Vagina (tissue), 2 donors: ENCODE measurements at regions not wholly inside any gene's neighbourhood (a gene's known extent, or its start where the extent isn't known, plus 50 kb on each side); places are given as distances from the start of the nearest gene placed in this dataset.

Source experiments
- DNase-seq, 2 donors: peaks; one replicate each; pipeline ENCODE4 v3.0.0-alpha.2; 2017; ENCODE audit errors: extremely low spot score in 2 of 2
- H3K27ac ChIP-seq: fragments of 200-600 bp; sonication (generic); one replicate; pipeline ENCODE4 v1.5.1; 2019
- H3K27me3 ChIP-seq: fragments of 200-600 bp; sonication (generic); one replicate; pipeline ENCODE4 v1.5.1; 2019
- H3K36me3 ChIP-seq, 2 donors: fragments of 200-600 bp; sonication (generic); one replicate each; pipeline ENCODE4 v1.5.1; 2017 to 2019
- H3K4me1 ChIP-seq: fragments of 200-600 bp; sonication (generic); one replicate; pipeline ENCODE4 v1.5.1; 2019
- H3K4me3 ChIP-seq, 2 donors: fragments of 200-600 bp; sonication (generic); 1 replicate in 1 of 2; 2 replicates in 1 of 2; pipeline ENCODE4 v1.5.1; 2016 to 2019
- H3K9me3 ChIP-seq: fragments of 200-600 bp; sonication (generic); one replicate; pipeline ENCODE4 v1.5.1; 2019
- CTCF ChIP-seq, 3 experiments: fragments of 450-650 bp in 2 of 3; fragments of 200-600 bp in 1 of 3; sonication (generic) in 1 of 3; IDR thresholded peaks; one replicate each; pipeline ENCODE4 v1.5.1; 2017 to 2019; ENCODE audit warnings: antibody characterized with exemption in 3 of 3, mild to moderate bottlenecking in 2 of 3, moderate library complexity in 2 of 3
- POLR2A ChIP-seq, 2 donors: fragments of 450-650 bp; IDR thresholded peaks; one replicate each; pipeline ENCODE4 v1.6.1; 2017; ENCODE audit warnings: antibody characterized with exemption in 2 of 2, mild to moderate bottlenecking in 2 of 2, moderate library complexity in 2 of 2
- POLR2AphosphoS5 ChIP-seq, 2 donors: sonication (generic); formaldehyde crosslinking; IDR thresholded peaks; one replicate each; pipeline ENCODE4 v1.9.0; 2017; ENCODE audit warnings: antibody characterized with exemption in 2 of 2, mild to moderate bottlenecking in 2 of 2, low read depth in 1 of 2; ENCODE audit not compliant: insufficient read depth in 1 of 2
- intact Hi-C: fragments of 100-400 bp; cut with DNase I; formaldehyde crosslinking; loops from one replicate; pipeline ENCODE4 v1.15.1; 2023

DNA sequence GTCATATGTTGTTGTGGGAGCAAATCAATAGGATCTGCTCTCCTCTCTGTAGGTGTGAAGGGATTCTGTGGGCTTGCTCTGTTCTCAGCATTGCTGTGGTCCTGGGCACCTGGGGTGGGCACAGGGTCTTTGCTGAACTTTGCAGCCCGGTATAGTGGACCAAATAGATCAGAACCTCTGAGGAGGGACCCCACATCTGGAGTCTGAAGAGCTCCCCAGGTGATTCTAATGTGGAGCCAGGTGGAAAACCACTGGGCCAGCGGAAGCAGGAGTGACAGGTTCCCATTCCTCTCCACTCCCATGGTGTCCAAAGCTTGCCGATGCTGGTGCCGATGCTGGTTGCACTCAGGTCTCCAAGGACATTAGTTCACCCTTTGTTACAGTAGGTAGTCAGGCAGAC, 257.2 kb downstream of the GLRX3 start:
- Histone ChIP-seq H3K9me3 (no peaks in the 10 kb centered on the region), H3K4me3 (no peak overlapping the region), H3K36me3 (no peaks in the 10 kb centered on the region), H3K27ac (no peak overlapping the region), H3K27me3 (no peaks in the 10 kb centered on the region), H3K4me1 (no peaks in the 10 kb centered on the region)
- intact Hi-C loops: no loop called here
- peak; percentile 31 to 62 for DNase-seq
- TF ChIP-seq POLR2A (IDR thresholded peaks at IDR 0.05): no peak
- no peak for TF ChIP-seq CTCF (IDR thresholded peaks at IDR 0.05)
- TF ChIP-seq POLR2AphosphoS5 (IDR thresholded peaks at IDR 0.05; ENCODE audit: insufficient read depth in 1 of 2, low read depth in 1 of 2): no peak

- Histone ChIP-seq H3K27ac (no peak overlapping the region), H3K4me1 (no peaks in the 10 kb centered on the region), H3K36me3 (no peaks in the 10 kb centered on the region), H3K27me3 (no peaks in the 10 kb centered on the region), H3K9me3 (no peaks in the 10 kb centered on the region), H3K4me3 (no peak overlapping the region)
- intact Hi-C loops: no loop called here
- TF ChIP-seq POLR2AphosphoS5 (IDR thresholded peaks at IDR 0.05; ENCODE audit: insufficient read depth in 1 of 2, low read depth in 1 of 2) (no peak), CTCF (IDR thresholded peaks at IDR 0.05) (no peak), POLR2A (IDR thresholded peaks at IDR 0.05) (no peak)
- peak; percentile 55 to 75 for DNase-seq
These were observed 258.6 kb downstream of the GLRX3 start for GRCh38 chr10:130394832-130395231.

- H3K4me3 ChIP-seq: no peak overlapping the region
- no peaks in the 10 kb centered on the region for H3K27me3 ChIP-seq
- H3K36me3 ChIP-seq: no peaks in the 10 kb centered on the region
- H3K27ac ChIP-seq: no peak overlapping the region
- H3K4me1 ChIP-seq: no peaks in the 10 kb centered on the region
- DNase-seq: peak; percentile 58 to 81
- TF ChIP-seq POLR2A (IDR thresholded peaks at IDR 0.05): no peak
- TF ChIP-seq POLR2AphosphoS5 (IDR thresholded peaks at IDR 0.05; ENCODE audit: insufficient read depth in 1 of 2, low read depth in 1 of 2): no peak
- TF ChIP-seq CTCF (IDR thresholded peaks at IDR 0.05): no peak
- H3K9me3 ChIP-seq: no peaks in the 10 kb centered on the region
- intact Hi-C loops: no loop called here
These were observed 259.2 kb downstream of the GLRX3 start for GRCh38 chr10:130395248-130395936.

DNA sequence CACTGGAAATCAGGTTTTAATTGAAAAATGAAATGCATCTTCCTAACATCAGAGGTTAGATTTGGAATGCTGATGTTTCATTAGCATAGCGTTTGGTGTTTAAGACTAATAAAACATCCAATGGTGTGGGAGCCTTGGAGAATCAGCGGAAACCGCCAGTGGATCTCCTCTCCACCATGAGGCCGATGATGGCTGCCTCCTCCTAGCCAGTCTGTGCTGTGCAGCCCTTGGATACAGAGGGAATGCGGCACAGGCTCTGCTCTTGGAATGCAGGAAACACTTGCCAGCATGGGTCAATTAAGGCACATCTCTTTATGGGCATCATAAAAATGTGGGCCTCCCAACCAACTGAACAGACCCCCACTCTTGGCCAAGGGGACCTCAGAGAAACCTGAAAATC, 259.9 kb downstream of the GLRX3 start:
- DNase-seq: peak; percentile 22 to 62
- no peak for TF ChIP-seq POLR2A (IDR thresholded peaks at IDR 0.05)
- no peak for TF ChIP-seq POLR2AphosphoS5 (IDR thresholded peaks at IDR 0.05; ENCODE audit: insufficient read depth in 1 of 2, low read depth in 1 of 2)
- no peak for TF ChIP-seq CTCF (IDR thresholded peaks at IDR 0.05)
- Histone ChIP-seq H3K4me3 (no peak overlapping the region), H3K36me3 (no peaks in the 10 kb centered on the region), H3K27me3 (no peaks in the 10 kb centered on the region), H3K27ac (no peak overlapping the region), H3K9me3 (no peaks in the 10 kb centered on the region), H3K4me1 (no peaks in the 10 kb centered on the region)
- intact Hi-C loops: no loop called here
